Uterus (tissue), 2 donors: ENCODE measurements at regions not wholly inside any gene's neighbourhood (a gene's known extent, or its start where the extent isn't known, plus 50 kb on each side); places are given as distances from the start of the nearest gene placed in this dataset.

ENCODE experiments used
- POLR2A ChIP-seq, 2 donors: fragments of 450-650 bp; IDR thresholded peaks; one replicate each; pipeline ENCODE4 v1.6.1; 2016; ENCODE audit warnings: antibody characterized with exemption in 2 of 2, mild to moderate bottlenecking in 1 of 2, moderate library complexity in 1 of 2
- TF ChIP-seq, protein P1 (sequence below), 4 experiments: fragments of 200-600 bp in 2 of 4; fragments of 450-650 bp in 2 of 4; sonication (generic) in 2 of 4; IDR thresholded peaks; one replicate each; pipeline ENCODE4 v1.5.1; 2016 to 2019; ENCODE audit warnings: antibody characterized with exemption in 4 of 4, mild to moderate bottlenecking in 2 of 4, moderate library complexity in 1 of 4

DNA sequence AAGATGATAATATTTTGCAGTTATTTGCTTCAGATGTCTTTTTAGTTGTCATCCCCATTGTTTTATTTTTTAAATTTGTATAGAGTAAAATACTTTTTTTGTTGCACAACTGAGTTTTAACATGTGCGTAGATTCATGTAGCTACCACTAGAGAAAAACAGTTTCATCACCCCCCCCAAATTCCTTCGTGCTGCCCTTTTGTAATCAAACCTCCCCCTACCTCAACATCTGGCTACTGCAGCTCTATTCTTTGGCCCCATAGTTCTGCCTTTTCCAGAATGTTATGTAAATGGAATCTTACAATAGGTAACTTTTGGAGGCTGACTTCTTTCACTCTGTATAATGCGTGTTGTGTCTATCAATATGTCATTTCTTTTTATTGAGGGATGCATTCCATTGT lies 232.0 kb upstream of the RASGRP1 start:
- TF ChIP-seq, protein P1, sequence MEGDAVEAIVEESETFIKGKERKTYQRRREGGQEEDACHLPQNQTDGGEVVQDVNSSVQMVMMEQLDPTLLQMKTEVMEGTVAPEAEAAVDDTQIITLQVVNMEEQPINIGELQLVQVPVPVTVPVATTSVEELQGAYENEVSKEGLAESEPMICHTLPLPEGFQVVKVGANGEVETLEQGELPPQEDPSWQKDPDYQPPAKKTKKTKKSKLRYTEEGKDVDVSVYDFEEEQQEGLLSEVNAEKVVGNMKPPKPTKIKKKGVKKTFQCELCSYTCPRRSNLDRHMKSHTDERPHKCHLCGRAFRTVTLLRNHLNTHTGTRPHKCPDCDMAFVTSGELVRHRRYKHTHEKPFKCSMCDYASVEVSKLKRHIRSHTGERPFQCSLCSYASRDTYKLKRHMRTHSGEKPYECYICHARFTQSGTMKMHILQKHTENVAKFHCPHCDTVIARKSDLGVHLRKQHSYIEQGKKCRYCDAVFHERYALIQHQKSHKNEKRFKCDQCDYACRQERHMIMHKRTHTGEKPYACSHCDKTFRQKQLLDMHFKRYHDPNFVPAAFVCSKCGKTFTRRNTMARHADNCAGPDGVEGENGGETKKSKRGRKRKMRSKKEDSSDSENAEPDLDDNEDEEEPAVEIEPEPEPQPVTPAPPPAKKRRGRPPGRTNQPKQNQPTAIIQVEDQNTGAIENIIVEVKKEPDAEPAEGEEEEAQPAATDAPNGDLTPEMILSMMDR (IDR thresholded peaks at IDR 0.05) = no peak
- no peak for TF ChIP-seq POLR2A (IDR thresholded peaks at IDR 0.05)
